UCSD-AML1 (cell line): ENCODE measurements at regions not wholly inside any gene's neighbourhood (a gene's known extent, or its start where the extent isn't known, plus 50 kb on each side); places are given as distances from the start of the nearest gene placed in this dataset.

Experiments
- DNase-seq: peaks from one replicate; lab custom pipeline; 2025; ENCODE audit not compliant: unreplicated experiment; lab: John Stamatoyannopoulos, UW

DNA sequence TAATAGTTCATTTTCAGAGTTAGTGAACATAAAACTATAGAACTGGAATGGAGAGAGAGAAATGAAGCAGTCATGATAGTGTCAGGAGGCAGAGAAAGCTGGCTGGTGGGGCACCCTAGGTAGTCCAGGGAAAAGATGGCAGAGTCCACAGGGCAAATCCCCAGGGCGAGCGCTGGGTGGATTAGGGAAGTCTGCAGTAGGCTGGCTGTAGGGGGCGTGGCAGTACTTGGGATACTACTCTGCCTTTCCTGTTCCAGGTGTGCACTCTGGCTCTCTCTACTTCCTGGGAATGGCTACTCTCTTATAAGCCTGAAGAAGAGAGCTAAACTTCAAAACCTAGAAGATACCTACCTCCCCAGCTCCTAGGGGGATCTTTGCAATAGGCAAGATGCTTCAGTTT, 232.9 kb upstream of the SLC10A2 start:
- no peak for DNase-seq

DNA sequence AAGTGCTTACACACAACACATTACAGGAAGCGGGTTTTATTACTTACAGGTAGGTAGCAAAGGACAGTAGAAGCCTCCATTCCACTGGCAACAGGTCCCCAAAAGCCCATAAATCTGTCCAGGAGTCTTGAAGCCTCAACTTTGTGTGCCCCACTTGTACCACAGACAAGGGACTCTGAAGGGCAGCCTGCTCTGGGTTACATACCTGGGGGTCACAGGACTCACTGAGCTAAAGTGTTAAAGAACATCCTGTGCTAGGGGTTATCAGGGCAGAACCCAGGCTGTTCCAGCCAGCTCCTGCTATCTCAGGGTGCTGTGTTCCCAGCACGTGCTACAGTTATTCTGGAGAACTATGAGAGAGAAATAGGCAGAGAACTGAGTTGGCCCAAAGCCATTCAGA, 230.9 kb upstream of the SLC10A2 start:
- DNase-seq: no peak

DNA sequence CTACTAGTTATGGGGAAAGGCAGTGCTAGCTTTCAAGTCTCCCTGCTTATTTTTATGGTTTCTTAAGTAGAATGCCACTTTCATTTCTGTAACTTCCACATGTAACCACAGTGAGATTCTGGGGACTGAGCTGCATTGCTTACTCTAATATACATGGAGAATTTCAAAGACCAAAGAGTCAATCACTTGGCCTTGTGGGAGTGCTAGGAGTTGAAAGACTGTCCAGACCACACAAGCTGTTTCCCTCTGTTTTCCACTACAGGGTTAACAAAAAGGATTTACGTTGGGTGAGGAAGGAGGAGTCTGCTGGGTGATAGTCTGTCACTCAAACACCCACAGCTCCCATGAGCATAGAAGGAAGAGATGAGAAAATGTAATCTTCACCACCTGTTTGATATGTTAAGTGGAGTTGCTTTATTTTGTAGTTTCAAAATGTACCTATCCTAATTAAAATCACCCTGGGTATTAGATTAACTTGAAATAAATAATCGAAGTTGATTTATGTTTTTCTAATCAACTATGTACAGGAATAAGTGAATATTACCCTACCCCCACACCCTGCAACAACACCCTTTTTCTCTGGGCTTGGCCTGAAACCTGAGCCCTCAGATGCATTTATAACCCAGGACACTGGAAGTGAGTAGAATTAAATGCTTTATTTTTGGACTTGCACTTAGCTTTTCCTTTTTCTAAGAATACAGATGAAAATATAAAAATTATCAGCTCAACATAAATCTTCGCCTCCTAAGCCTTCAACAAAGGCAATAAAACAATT, 225.8 kb upstream of the SLC10A2 start:
- no peak for DNase-seq

DNA sequence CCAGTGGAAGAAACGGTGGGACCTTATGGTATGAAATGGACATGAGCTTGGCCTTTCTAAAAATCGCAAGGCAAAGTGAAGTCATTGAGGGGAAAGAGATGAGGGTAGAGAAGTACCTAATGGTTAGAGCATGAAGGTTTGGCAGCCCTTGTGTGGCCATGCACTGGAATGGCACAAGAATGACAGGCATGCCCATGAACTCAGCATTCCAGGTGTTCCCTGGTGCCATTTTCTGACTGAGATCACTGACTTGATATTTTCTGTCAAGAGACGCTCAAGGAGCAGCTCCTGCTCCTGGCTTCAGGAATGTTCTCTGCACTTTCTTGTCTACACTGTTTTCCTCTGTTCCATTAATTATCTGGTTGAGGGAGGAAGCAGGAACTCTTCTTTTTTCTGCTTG, 225.0 kb upstream of the SLC10A2 start:
- DNase-seq: no peak

DNA sequence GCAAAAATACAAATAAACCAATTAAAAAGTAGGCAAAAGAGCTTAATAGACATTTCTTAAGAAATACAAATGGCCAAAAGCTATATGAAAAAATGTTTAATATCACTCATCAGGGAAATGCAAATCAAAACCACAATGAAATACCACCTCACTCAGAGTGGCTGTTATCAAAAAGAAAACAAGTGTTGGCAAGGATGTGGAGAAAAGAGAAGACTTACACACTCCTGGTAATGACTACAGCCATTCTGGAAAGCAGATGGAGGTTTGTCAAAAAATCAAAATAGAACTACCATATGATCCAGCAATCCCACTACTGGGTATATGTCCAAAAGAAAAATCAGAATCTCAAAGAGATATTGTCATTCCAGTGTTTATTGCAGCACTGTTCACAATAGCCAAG, 223.5 kb upstream of the SLC10A2 start:
- no peak for DNase-seq

DNA sequence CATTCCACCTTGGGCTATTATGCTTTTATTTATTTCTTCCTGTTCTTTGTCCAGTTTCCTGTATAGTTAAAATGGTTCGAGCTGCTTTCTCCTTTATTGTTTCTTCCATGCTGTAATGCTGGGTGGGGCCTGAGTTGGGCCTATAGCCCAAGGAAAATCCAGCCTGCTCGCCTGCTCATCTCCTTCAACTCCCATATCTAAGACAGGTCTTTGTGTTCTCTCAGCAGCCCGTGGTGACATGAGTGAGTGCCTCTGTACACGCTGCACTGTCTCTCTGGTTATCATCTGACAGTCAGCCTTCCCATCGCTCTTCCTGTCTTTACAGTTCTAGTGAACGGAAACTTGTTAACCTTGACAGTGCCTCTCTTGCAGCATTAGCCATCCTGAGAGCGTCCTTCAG, 221.9 kb upstream of the SLC10A2 start:
- no peak for DNase-seq

DNA sequence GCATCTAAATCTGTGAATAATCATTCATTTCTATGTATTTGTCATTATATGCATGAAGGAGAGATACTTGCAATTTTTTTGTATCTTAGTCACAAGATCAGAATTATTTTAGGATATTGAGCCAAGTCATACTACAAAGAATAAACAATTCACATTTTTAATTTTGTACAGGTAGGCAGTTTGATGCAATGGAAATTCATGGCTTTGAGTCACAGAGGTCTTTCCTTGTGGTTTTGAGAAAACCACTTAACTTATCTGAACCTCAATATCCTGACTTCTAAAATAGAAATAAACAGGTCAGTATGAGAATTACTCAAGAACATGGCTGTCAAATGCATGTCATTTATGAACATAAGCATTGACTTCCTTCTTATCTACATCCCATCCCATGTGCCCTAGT, 221.4 kb upstream of the SLC10A2 start:
- DNase-seq: no peak

DNA sequence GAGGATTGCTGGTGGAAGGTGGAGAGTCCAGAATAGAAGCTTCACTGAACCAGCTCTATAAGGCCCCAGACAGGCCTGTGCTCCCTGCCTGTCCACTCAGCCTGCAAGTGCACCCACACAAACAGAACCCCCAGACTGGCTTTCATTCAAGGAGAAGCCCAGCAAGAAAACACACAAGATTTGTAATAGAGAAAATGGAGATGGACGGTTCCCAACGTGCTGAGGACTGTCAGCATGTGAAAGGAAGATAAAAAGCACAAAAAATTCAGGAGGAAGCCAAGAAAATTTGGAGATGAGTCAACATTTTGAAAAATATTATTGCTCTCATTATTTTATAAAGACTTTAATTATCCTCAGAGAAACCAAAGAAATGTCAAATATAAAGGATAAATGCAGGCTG, 218.2 kb upstream of the SLC10A2 start:
- DNase-seq: no peak

DNA sequence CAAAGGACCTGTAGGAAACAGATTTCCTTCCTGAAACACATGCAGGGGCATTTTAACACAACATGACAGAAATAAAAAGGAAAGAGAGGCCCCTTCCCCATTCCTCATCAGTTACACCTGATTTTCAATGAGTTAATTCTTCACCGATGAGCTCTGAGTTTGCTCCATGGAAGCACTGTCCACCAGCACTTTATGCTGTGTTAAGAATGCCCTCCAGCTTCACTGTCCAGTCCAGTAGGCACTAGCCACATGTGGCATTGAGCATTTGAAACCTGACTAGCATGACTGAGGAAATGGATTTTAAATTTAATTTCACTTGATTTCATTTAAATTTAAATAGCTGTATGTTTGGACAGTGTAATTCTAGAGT, 217.2 kb upstream of the SLC10A2 start:
- DNase-seq: no peak

DNA sequence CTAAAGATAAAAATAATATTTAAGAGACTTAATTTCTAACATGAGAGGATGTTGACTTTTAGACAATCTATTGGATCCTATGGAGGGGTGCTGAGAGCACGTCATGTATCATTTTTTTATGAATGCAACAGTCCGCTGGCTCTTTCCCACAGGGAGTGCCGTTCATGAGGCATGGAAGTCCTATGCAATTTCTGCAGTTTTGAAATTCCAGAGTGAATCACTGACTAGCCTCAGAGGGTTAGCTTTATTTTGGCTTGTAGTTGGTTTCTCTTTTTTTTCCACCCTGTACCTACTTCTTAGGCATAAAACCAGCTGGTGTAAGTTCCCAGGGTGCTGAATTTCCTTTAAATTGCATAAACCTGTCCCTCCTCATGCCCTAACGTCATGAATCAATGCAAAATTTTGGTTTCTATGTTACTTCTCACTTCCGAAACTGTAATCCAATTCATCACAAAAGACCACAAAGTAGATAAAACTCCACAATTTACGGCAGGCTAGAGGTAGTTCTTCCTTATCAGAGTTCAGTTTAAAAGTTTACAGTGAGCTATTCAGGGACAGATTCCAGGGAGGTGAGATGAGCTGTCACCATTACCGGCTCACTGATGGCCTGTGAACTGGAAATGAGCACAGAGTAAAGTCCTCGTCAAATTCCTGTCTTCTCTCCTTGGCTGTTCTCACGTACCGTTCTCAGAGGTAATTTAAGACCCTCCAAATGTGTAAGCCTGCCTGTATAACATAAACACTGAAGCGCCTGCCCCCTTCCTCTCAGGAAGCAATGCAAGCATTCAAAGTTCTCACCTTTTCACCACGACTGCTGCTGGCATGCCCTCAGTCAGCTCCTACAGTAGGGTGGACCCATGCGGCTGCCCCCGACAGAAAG, 216.6 kb upstream of the SLC10A2 start:
- DNase-seq: no peak

DNA sequence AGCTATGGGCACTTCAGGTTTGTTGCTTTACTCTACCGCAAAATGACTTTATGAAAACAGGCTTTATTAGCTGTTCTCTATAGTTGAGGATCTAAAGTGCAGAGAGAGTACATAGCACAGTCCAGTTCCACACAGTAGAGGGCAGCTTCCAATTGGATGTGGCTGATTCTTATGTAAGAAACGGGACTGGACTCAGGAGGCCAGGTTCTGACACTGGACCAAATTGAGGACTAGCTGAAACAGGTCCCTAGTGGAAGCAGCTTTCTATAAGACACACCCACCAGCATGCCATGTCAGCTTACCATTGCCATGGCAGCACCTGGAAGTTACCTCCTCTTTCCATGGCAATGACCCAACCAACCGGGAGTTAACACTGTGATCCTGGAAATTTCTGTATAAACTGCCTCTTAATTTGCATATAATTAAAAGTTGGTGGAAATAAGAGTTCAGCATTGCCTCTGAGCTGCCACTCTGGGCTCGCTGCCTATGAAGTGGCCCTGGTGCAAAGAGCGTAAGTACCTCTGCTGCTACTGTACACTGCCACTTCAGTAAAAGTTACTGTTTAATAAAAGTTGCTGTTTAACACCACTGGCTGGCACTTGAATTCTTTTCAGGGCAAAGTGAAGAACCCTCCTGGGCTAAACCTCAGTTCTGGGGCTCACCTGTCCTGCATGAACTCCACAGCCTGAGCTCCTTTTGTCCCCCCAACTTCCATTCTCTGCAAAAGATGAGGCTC, 211.9 kb upstream of the SLC10A2 start:
- no peak for DNase-seq

DNA sequence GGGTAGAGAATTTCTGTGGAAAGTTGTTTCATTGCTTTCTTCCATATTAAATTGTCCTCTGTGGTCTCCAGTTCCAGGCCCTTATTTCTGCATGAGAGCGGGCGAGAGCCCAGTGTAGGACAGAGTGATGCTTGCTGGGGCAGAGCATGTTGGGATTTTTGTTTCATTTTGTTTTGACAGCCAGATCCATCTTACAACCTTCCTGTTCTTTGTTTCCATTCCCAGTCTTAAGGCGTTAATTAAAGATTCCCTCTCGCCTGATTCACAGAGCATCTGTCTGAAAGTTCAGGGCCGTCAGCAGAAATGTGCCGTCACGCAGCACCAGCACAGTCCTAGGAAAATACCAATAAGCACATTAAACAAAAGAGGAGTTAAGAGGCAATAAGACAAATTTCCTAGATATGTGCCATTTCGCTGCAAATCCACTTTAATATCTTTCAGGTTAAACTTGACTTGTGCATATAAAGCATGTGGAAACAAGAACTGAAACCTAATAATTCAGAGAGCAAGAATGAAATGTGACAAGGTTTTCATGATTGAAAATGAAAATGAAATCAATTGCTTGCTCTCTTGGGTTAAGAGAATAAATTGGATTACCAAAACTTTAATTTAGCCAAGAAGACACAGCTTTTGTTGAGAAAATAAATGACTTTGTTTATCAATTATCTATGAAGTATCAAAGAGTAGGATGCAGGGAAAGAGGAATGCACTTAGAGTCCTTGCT, 210.7 kb upstream of the SLC10A2 start:
- DNase-seq: no peak

DNA sequence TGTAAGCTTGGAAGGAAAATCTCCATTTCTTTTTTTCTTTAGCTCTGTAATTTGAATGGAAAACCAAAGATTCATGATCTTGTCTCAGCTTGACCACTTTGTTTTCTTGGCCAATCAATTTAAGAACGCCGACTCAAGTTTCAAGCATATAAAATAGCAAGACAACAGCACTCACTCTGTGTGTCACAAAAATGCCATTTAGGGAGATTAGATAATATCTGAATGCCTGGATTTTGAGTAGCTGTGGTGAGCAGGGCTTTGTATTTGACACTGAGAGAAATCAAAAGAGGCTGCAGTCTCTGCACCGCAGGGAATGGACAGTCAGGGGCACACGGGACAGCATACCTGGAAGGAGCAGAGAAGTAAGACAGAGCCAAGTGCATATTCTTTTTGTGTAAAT, 209.5 kb upstream of the SLC10A2 start:
- DNase-seq: no peak

DNA sequence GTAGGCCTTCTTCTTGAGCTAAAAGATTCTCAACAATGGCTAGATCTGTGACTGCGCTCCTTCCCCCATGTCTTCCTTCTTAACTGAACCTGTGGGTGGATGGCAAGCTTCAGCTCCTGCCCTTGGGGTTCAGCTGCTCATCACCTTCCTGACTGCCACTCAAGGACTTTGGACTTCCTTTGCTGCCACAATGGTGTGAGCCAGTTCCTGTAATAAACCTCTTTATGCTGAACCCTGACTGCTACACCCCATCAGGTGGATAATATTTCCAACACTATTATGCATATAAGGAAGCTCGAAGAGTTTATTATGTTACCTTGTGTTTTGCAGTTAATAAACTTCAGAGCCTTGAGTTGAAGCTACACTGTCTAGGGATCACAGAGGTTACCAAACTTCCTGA, 208.9 kb upstream of the SLC10A2 start:
- DNase-seq: no peak

DNA sequence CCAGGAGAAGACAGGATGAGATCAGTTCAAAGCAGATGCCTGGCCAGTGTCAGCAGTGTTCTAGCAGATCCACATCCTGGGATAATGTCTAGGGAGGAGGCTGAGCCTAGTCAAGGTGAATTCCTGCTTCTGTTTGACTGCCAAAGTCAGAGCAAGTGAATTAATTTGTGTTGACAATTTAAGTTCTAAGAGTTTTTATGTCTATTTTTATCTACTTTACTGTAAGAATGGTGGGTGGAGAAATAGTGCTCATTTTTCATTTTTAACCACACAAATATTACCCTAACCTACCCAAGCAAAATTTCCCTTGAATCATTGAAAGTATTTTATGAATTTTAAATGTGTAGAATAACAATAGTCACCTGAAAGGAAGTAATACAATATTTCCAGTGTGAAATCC, 207.6 kb upstream of the SLC10A2 start:
- DNase-seq: no peak

DNA sequence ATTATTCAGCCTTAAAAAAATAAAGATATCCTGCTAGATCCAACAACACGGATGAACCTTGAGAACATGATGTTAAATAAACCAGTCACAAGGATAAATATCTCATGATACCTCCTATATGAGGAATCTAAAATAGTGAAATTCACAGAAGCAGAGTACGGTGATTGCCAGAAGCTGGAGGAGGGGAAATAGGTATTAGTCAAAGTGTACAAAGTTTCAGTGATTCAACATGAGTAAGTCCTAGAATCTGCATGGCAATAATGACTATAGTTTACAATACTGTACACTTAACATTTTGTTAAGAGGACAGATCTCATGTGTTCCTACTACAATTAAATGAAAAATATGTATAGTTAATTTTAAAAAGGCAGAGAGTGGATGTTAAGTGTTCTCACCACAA, 206.6 kb upstream of the SLC10A2 start:
- DNase-seq: no peak

DNA sequence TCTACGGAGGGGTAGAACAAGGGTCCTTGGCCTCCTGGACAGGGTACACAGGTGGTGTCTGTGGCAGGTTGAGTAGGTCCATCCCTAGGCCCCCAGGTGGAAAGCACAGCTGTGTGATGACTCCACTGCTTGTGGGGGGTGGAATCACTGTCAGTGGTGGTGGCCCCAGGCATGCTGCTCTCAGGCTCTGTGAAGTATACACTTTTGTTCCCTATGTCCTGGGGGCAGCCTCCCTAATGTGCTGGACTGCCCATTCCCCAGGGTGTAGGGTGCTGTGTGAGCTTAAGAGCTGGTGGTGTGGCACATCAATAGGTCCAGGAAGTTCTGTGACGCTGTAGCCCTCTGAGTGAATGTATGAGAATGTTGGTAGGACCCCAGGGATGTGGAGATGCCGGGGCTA, 197.2 kb upstream of the SLC10A2 start:
- DNase-seq: no peak

DNA sequence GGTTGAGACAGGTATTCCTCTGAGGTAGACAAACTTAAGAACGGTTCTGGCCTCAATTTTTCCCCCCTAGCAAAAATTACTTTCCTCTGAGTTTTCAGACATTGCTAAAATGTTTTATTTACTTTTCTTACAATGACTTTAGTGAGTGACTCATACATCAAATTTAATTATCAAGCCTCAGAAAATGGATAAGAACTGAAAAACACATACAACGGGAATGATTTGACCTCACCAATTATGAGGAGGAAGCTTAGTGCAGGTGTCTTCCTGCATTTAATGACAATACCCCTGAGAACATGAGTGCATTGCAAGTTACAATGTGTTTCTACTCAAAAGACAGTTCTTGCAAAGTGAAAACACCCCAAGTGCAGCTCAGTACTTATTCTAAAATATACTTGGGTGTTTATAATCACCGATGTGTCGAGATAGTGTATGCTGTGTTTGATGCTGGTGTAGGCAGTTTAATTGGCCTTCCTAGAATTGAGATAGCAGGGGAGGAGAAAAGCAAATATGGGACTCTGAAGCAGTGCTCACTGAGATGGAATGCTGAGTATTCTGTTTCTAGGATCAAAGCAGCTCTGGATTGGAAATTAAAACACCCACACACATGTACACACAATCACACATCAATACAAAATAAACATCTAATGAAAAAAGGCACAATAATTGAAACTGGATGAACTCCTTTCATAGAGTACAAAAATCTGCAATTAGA, 189.5 kb upstream of the SLC10A2 start:
- no peak for DNase-seq

DNA sequence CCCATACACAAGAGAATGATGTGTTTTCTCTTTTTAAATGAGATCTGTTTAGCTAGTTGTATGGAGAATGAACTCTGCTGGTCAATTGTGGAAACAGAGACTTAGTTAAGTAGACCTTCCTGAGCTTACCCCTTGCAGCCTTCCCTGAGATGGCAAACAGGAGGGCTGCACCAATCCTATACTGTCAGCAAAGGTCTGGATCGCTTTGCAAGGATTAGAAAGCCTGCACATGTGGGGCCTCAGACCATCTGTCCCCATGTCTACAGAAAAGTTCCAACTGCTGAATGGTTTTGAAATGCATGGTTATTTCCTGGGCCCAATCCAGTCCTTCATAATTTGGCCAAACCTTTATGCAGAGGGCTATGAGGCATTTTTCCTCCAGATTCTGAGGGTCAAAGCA, 183.9 kb upstream of the SLC10A2 start:
- no peak for DNase-seq

DNA sequence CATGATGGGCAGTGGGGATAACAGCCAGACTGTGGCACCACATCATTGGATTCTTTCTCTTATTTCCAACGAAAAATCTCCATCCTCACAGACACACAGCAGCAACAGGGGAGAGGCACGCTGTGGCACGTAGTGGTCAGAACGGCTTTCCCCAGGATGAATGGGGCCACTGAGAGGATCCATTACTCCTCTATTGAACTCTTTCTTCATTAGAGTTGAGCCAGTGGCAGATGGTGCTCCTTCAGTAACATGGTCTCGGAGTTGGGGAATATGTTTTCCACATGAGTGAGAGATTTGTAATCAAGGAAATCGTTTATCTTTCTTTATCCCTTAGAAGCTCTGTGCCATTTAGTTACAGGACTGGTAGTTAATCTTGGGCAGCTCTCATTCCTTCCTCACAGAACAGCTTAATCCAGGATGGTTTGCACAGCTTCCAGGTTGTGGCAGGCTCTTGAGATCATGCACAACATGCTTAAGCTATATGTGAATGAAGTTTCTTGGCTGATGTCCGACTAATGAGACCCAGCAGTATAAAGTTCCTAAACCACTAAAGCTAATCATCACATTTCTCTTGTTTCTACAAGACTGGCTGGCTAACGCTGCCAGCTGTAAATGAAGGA, 180.5 kb upstream of the SLC10A2 start:
- DNase-seq: no peak
